ENCODE measurements at regions not wholly inside any gene's neighbourhood (a gene's known extent, or its start where the extent isn't known, plus 50 kb on each side); places are given as distances from the start of the nearest gene placed in this dataset.

DNA sequence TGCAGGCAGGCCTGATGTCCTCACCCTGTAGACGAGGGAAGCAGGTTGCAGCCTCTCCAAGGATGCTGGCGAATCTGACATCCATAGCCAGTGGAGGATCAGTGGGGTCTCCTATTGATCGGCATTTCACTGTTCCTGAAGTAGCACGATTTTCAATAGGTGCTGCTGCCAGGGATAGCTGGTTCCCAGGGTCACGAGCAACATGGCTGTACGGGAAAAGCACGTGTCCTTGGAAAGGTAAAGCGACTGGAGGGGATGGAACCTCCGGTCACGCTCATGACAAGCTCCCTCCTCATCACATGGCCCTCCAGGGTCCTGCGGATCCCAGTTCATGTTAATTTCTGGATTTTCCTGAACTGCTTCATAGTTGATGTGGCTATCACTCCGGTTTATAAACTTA is 373.7 kb upstream of the SMIM21 start:
- Histone ChIP-seq H3K9ac (ENCODE audit: low read length) (no peak overlapping the region), H3K4me3 (ENCODE audit: low read length) (no peak overlapping the region), H3K9me3 (ENCODE audit: control insufficient read depth, low read length) (no peaks in the 10 kb centered on the region), H3K4me1 (ENCODE audit: control insufficient read depth, insufficient read depth, low read length) (no peaks in the 10 kb centered on the region), H3K36me3 (ENCODE audit: control insufficient read depth, insufficient read depth, low read length) (no peaks in the 10 kb centered on the region), H3K27me3 (ENCODE audit: control insufficient read depth, insufficient read depth, low read length) (no peaks in the 10 kb centered on the region)

DNA sequence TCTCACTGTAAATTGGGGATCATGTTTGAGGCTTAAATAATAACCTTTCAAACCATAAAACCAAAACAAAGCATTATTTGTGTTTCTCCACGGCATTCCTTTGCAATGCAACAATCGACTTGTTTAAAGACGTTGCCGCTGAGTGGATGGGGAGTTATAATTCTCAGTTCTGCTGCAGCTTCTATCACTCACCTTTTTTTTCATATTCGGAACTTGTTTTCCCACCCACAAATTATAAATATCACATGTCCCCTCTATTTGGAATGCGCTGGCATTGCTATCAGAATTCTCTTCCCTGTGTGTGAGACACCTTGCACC is 372.8 kb upstream of the SMIM21 start:
- H3K9ac ChIP-seq (ENCODE audit: low read length) = no peak overlapping the region
- H3K4me3 ChIP-seq (ENCODE audit: low read length) = no peak overlapping the region
- no peaks in the 10 kb centered on the region for H3K4me1 ChIP-seq (ENCODE audit: control insufficient read depth, insufficient read depth, low read length)
- no peaks in the 10 kb centered on the region for H3K9me3 ChIP-seq (ENCODE audit: control insufficient read depth, low read length)
- H3K36me3 ChIP-seq (ENCODE audit: control insufficient read depth, insufficient read depth, low read length) = no peaks in the 10 kb centered on the region
- H3K27me3 ChIP-seq (ENCODE audit: control insufficient read depth, insufficient read depth, low read length) = no peaks in the 10 kb centered on the region

DNA sequence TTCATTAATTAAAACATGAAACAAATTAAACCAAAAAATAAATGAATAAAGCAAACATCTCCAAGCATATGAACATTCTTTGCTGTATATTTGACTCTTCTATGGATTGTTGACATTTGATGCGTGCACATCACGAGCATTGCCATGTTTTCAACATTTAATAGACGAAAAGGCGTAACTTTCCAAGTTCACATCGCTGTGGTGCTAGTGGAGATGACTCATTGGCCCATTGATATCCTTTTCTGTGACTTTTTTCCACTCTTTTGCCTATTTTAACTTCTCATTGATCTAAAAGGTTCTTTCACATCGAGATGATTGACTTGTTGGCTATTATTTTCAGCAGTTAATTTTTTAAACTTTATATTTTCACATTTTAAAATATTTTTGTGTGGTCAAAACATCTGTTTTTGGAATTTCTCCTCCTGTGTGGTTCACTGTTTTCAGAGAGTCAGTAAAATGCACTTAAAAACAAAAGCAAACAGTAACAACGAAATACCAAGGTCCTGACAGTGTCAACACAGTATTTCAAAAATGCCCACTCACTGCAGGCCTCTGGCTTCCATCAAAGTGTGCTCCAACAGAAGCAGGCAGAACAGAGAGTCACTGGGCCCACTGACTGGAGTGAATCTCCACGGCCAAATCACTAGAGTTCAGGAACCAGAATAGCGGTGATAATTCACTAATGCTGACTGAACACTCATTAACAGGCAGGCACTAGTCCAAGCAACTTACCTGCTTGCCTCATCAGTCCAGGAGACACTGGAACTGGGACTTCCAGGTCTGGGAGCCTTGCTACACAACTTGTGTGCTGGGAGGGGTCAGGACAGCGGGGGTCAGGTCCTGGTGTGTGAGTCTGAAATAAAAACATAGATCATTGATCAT is 372.2 kb upstream of the SMIM21 start:
- Histone ChIP-seq H3K36me3 (ENCODE audit: control insufficient read depth, insufficient read depth, low read length) (no peaks in the 10 kb centered on the region), H3K9me3 (ENCODE audit: control insufficient read depth, low read length) (no peaks in the 10 kb centered on the region), H3K9ac (ENCODE audit: low read length) (no peak overlapping the region), H3K4me1 (ENCODE audit: control insufficient read depth, insufficient read depth, low read length) (no peaks in the 10 kb centered on the region), H3K4me3 (ENCODE audit: low read length) (no peak overlapping the region), H3K27me3 (ENCODE audit: control insufficient read depth, insufficient read depth, low read length) (no peaks in the 10 kb centered on the region)

DNA sequence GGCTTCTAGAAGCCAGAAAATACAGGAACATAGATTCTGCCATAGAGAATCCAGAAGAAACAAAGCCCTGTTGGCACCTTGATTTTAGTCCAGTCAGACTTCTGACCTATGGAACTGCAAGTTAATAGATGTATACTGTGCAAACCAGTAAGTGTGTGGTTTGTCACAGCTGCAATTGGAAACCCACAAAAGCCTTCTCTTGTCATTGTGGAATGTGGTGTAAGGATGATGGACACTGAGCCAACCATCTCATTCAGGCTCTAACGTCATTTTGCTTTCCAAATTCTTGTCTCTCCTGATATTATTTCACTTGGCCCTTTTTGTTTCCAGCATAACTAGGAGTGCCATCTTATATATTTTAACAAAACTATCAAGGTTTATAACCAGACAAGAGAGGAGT is 369.5 kb upstream of the SMIM21 start:
- Histone ChIP-seq H3K27me3 (ENCODE audit: control insufficient read depth, insufficient read depth, low read length) (no peaks in the 10 kb centered on the region), H3K4me1 (ENCODE audit: control insufficient read depth, insufficient read depth, low read length) (no peaks in the 10 kb centered on the region), H3K36me3 (ENCODE audit: control insufficient read depth, insufficient read depth, low read length) (no peaks in the 10 kb centered on the region), H3K9ac (ENCODE audit: low read length) (no peak overlapping the region), H3K9me3 (ENCODE audit: control insufficient read depth, low read length) (no peaks in the 10 kb centered on the region), H3K4me3 (ENCODE audit: low read length) (no peak overlapping the region)

DNA sequence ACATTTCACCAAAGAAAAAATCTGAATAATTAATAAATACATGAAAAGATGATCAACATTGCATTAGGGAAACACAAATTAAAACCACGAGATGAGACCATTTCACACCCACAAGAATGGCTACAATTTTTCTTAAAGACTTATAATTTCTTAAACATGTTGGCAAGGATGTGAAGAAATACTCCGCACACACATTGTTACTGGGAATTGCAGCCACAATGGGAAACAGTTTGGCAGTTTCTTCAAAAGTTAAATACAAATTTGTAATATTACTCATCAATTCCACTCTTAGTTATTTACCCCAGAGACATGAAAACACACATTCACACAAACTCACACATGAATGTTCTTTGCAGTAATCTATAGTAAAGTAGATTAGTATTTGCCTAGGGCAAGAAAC is 363.3 kb upstream of the SMIM21 start:
- Histone ChIP-seq H3K4me1 (ENCODE audit: control insufficient read depth, insufficient read depth, low read length) (no peaks in the 10 kb centered on the region), H3K9ac (ENCODE audit: low read length) (no peak overlapping the region), H3K27me3 (ENCODE audit: control insufficient read depth, insufficient read depth, low read length) (no peaks in the 10 kb centered on the region), H3K9me3 (ENCODE audit: control insufficient read depth, low read length) (no peaks in the 10 kb centered on the region), H3K36me3 (ENCODE audit: control insufficient read depth, insufficient read depth, low read length) (no peaks in the 10 kb centered on the region), H3K4me3 (ENCODE audit: low read length) (no peak overlapping the region)

DNA sequence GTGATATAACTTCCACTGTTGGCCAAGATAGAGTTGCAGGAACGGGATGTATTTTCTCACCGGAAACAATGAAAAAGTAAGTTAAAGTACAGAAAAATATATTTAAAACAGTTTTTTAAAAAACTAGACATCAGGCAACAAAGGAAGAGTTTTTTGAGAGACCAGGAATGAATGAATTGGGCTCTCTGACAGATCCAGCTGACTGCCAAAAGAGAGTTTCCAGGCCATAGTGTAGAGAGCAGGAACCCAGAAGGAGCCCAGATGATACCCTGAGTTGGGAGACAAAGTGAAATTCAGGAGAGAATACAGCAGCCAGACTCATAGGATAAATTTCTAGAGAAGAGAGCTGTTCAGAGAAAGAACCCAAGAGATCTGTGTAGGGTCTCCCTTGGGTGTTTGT is 362.6 kb upstream of the SMIM21 start:
- no peaks in the 10 kb centered on the region for H3K4me1 ChIP-seq (ENCODE audit: control insufficient read depth, insufficient read depth, low read length)
- H3K9me3 ChIP-seq (ENCODE audit: control insufficient read depth, low read length) = no peaks in the 10 kb centered on the region
- H3K27me3 ChIP-seq (ENCODE audit: control insufficient read depth, insufficient read depth, low read length) = no peaks in the 10 kb centered on the region
- H3K4me3 ChIP-seq (ENCODE audit: low read length) = no peak overlapping the region
- H3K9ac ChIP-seq (ENCODE audit: low read length) = no peak overlapping the region
- H3K36me3 ChIP-seq (ENCODE audit: control insufficient read depth, insufficient read depth, low read length) = no peaks in the 10 kb centered on the region

DNA sequence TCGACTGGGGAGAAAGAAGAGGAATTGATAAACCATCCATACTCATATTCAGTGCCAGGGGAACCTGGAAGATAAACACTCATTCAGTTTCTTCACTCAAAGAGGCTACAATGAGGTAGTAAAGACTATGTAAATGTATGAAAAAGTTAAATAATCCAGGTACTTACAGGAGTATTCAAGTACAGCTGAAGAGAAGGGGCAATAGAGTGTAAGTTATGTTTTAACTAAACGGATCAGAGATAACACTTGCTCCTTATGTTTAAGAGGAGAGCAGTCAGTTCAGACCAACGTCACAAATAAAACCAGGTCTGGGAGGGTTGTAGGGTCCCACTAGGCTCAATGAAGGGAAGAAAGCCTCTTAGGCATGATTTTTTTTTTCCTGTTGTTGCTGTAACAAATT is 358.3 kb upstream of the SMIM21 start:
- Histone ChIP-seq H3K9ac (ENCODE audit: low read length) (no peak overlapping the region), H3K9me3 (ENCODE audit: control insufficient read depth, low read length) (no peaks in the 10 kb centered on the region), H3K4me3 (ENCODE audit: low read length) (no peak overlapping the region), H3K27me3 (ENCODE audit: control insufficient read depth, insufficient read depth, low read length) (no peaks in the 10 kb centered on the region), H3K36me3 (ENCODE audit: control insufficient read depth, insufficient read depth, low read length) (no peaks in the 10 kb centered on the region), H3K4me1 (ENCODE audit: control insufficient read depth, insufficient read depth, low read length) (no peaks in the 10 kb centered on the region)

DNA sequence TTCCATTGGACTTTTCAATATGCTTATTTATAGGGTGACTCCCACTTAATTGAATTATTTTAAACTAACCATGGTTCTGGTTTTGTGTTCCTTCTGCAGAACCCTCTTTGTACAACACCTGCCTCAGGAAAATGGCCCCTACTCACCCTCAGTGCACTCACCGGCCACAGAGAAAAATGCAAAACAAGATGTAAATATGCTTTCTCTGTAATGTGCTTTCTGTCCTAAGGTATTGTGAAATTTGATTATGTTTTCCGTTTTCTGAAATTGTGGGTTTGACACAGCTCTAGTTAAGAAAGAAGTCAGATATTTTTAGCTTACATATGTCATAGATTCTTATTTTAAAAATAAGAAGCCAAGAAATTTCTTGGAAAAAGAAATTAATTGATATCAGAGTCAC is 357.7 kb upstream of the SMIM21 start:
- no peaks in the 10 kb centered on the region for H3K4me1 ChIP-seq (ENCODE audit: control insufficient read depth, insufficient read depth, low read length)
- no peaks in the 10 kb centered on the region for H3K36me3 ChIP-seq (ENCODE audit: control insufficient read depth, insufficient read depth, low read length)
- H3K4me3 ChIP-seq (ENCODE audit: low read length) = no peak overlapping the region
- no peaks in the 10 kb centered on the region for H3K9me3 ChIP-seq (ENCODE audit: control insufficient read depth, low read length)
- no peak overlapping the region for H3K9ac ChIP-seq (ENCODE audit: low read length)
- H3K27me3 ChIP-seq (ENCODE audit: control insufficient read depth, insufficient read depth, low read length) = no peaks in the 10 kb centered on the region

DNA sequence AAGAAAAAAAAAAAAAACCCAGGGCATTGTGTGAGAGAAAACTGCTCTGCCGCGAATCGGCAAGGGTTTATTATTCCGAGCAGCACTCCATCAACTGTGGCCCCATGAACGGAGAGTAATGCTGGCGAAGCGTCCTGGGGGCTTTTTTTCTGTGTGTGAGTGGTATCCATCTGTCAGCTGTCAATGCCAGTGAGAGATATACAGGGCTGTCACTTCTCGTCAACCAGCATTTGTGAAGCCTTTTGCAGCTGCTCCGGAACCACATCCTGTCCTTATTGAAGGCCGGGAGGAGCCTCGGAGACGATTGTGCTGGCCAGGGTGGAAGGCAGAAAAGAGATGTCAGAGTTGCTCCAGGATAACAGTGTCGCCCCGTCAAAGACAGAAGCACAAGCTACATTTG is 356.9 kb upstream of the SMIM21 start:
- no peaks in the 10 kb centered on the region for H3K27me3 ChIP-seq (ENCODE audit: control insufficient read depth, insufficient read depth, low read length)
- H3K9ac ChIP-seq (ENCODE audit: low read length) = no peak overlapping the region
- no peaks in the 10 kb centered on the region for H3K36me3 ChIP-seq (ENCODE audit: control insufficient read depth, insufficient read depth, low read length)
- H3K9me3 ChIP-seq (ENCODE audit: control insufficient read depth, low read length) = no peaks in the 10 kb centered on the region
- no peak overlapping the region for H3K4me3 ChIP-seq (ENCODE audit: low read length)
- no peaks in the 10 kb centered on the region for H3K4me1 ChIP-seq (ENCODE audit: control insufficient read depth, insufficient read depth, low read length)

DNA sequence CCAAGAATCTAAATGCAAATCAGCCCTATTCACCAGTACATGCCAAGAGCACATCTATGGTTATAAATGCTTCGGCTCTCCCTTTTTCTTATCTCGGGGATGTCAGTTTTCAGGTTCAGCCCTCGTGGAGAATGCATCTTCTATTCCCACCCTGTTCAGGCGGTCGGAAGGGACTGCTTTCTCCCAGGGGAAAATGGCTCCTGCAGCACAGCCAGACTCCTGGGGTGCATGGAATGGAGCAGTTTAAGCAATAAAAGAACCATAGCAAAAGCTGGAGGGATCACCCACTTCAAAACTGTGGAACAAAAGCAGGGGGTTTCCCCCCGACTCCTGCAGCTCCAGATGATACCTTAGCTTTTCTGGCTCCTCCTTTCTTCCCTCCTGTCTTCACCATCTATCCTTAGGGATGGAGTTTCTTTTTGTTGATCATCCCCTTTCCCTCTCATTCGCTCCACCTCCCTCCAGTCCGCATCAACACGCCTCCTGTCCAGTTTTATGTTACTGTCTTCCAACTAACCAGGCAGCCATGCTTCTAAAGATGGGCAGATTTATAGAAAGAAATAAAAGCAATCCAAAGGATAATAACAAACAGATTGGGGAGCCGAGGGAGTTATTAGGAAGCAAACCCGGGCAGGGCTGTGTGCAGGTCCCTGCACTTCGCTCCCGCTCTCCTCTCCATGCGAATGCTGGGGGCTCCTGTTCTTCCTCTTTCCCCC is 356.2 kb upstream of the SMIM21 start:
- Histone ChIP-seq H3K27me3 (ENCODE audit: control insufficient read depth, insufficient read depth, low read length) (no peaks in the 10 kb centered on the region), H3K9ac (ENCODE audit: low read length) (no peak overlapping the region), H3K36me3 (ENCODE audit: control insufficient read depth, insufficient read depth, low read length) (no peaks in the 10 kb centered on the region), H3K9me3 (ENCODE audit: control insufficient read depth, low read length) (no peaks in the 10 kb centered on the region), H3K4me1 (ENCODE audit: control insufficient read depth, insufficient read depth, low read length) (no peaks in the 10 kb centered on the region), H3K4me3 (ENCODE audit: low read length) (no peak overlapping the region)

DNA sequence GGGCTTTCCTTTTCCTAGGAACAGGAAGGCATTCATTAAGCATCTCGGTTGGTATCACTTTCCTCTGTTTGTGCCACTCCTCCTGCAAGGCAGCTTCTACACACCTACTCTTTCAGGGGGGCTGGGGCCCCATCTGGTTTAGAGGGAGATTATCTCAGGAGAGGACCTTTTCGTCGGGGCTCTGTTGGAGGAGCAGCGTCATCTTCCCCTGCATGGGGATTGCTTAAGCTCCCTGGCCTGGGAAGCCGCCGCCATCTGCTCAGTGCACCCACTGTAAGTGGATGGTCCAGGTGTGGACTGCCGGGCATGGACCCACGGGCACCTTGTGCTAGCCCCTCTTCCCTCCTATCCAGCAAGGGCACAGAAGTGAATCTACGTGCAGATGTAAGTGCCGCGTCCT is 355.3 kb upstream of the SMIM21 start:
- H3K4me1 ChIP-seq (ENCODE audit: control insufficient read depth, insufficient read depth, low read length) = no peaks in the 10 kb centered on the region
- no peaks in the 10 kb centered on the region for H3K36me3 ChIP-seq (ENCODE audit: control insufficient read depth, insufficient read depth, low read length)
- no peak overlapping the region for H3K9ac ChIP-seq (ENCODE audit: low read length)
- H3K9me3 ChIP-seq (ENCODE audit: control insufficient read depth, low read length) = no peaks in the 10 kb centered on the region
- no peaks in the 10 kb centered on the region for H3K27me3 ChIP-seq (ENCODE audit: control insufficient read depth, insufficient read depth, low read length)
- no peak overlapping the region for H3K4me3 ChIP-seq (ENCODE audit: low read length)

DNA sequence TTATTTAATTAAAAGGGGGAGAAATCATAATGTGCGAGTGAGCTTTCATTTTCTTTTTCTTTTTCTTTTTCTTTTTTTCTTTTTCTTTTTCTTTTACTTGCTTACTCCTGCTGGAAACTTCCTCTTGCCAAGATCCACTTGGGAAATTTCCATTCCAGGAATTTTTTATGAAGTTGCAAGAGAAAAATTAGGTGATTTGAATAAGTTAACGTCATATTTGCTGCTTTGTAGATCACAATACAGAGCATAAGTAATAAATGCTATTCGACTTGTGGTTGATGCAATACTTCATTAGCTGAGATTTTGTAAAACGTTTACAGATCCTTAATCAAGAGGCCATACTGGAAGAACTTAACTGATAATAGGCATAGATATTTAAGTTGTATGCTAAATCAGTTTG is 354.7 kb upstream of the SMIM21 start:
- no peaks in the 10 kb centered on the region for H3K36me3 ChIP-seq (ENCODE audit: control insufficient read depth, insufficient read depth, low read length)
- no peak overlapping the region for H3K9ac ChIP-seq (ENCODE audit: low read length)
- H3K9me3 ChIP-seq (ENCODE audit: control insufficient read depth, low read length) = no peaks in the 10 kb centered on the region
- no peaks in the 10 kb centered on the region for H3K4me1 ChIP-seq (ENCODE audit: control insufficient read depth, insufficient read depth, low read length)
- no peaks in the 10 kb centered on the region for H3K27me3 ChIP-seq (ENCODE audit: control insufficient read depth, insufficient read depth, low read length)
- H3K4me3 ChIP-seq (ENCODE audit: low read length) = no peak overlapping the region

Data from mucosa of stomach (tissue), 1 donor.